ENCODE measurements at regions not wholly inside any gene's neighbourhood (a gene's known extent, or its start where the extent isn't known, plus 50 kb on each side); places are given as distances from the start of the nearest gene placed in this dataset.

- TF ChIP-seq POLR2A (IDR thresholded peaks at IDR 0.05) (no peak), POLR2AphosphoS5 (IDR thresholded peaks at IDR 0.05) (no peak), EP300 (IDR thresholded peaks at IDR 0.05) (no peak)
These were observed 121.1 kb downstream of the NUF2 start for GRCh38 chr1:163442895-163443294.
